RWPE1 (cell line): ENCODE measurements at regions not wholly inside any gene's neighbourhood (a gene's known extent, or its start where the extent isn't known, plus 50 kb on each side); places are given as distances from the start of the nearest gene placed in this dataset.
"Not testable (repeated sequence)": the region's sequence is repeated elsewhere in the genome, so short reads cannot be mapped to it uniquely, and the experiment has no call there.

ENCODE experiments used
- CTCF ChIA-PET: fragments of 350-600 bp; sonication (Branson Sonifier 250); formaldehyde crosslinking; extraction: SDS; loops from one replicate; lab custom pipeline; 2021; lab: Yijun Ruan, JAX
- POLR2A ChIA-PET: fragments of 400-600 bp; formaldehyde crosslinking; extraction: SDS; loops from one replicate; lab custom pipeline; 2020; ENCODE audit warnings: antibody characterized with exemption; ENCODE audit not compliant: low non-redundant PET; lab: Yijun Ruan, JAX
- DNase-seq: peaks from one replicate; pipeline ENCODE4 v3.0.0; 2012; ENCODE audit warnings: low spot score
- H3K27ac ChIP-seq: fragments of 450-650 bp; 2 replicates; pipeline ENCODE4 v1.5.1; 2017
- CTCF ChIP-seq: fragments of 450-650 bp; conservative IDR thresholded peaks from 2 replicates; pipeline ENCODE4 v1.5.1; 2017; ENCODE audit warnings: low read depth, mild to moderate bottlenecking

GRCh38 chr20:7775072-7775471 lies 165.2 kb downstream of the HAO1 start:
- H3K27ac ChIP-seq = no peak overlapping the region
- POLR2A ChIA-PET = no interaction called here
- TF ChIP-seq CTCF = no peak
- no peak for DNase-seq
- CTCF ChIA-PET = interaction anchor here (0.6 kb wide), 1 partner anchor 123 kb away, joined by 3 read pairs; no protein-coding TSS in a partner anchor

- no peak overlapping the region for H3K27ac ChIP-seq
- ChIA-PET CTCF (interaction anchor here (0.5 kb wide), 1 partner anchor 507 kb away, joined by 4 read pairs; no protein-coding TSS in a partner anchor), POLR2A (no interaction called here)
- DNase-seq = no peak
- TF ChIP-seq CTCF = no peak
These were observed 164.1 kb downstream of the HAO1 start for GRCh38 chr20:7776148-7776547.

GRCh38 chr20:7790189-7790588 lies 150.1 kb downstream of the HAO1 start:
- TF ChIP-seq CTCF = no peak
- no peak for DNase-seq
- ChIA-PET CTCF (no interaction called here), POLR2A (no interaction called here)
- no peak overlapping the region for H3K27ac ChIP-seq

- DNase-seq = peak; percentile 30
- CTCF ChIA-PET = interaction anchor here (0.5 kb wide), 1 partner anchor 1065 kb away, joined by 4 read pairs; no protein-coding TSS in a partner anchor
These were observed 147.9 kb downstream of the HAO1 start for GRCh38 chr20:7792150-7792869.

GRCh38 chr20:7798176-7798575 lies 142.1 kb downstream of the HAO1 start:
- ChIA-PET POLR2A (no interaction called here), CTCF (interaction anchor here (0.6 kb wide), 1 partner anchor 518 kb away, joined by 3 read pairs; no protein-coding TSS in a partner anchor)
- no peak for TF ChIP-seq CTCF
- no peak overlapping the region for H3K27ac ChIP-seq
- DNase-seq = no peak

More at GRCh38 chr20:7792150-7792869, 147.9 kb downstream of the HAO1 start:
- no peak overlapping the region for H3K27ac ChIP-seq
- POLR2A ChIA-PET = no interaction called here
- no peak for TF ChIP-seq CTCF

GRCh38 chr20:7799862-7800261 lies 140.4 kb downstream of the HAO1 start:
- no peak overlapping the region for H3K27ac ChIP-seq
- POLR2A ChIA-PET = no interaction called here
- no peak for DNase-seq
- no peak for TF ChIP-seq CTCF
- CTCF ChIA-PET = interaction anchor here (0.5 kb wide), 1 partner anchor 1186 kb away, joined by 3 read pairs; no protein-coding TSS in a partner anchor

- CTCF ChIA-PET = interaction anchor here (0.5 to 0.7 kb wide), 2 partner anchors 14 to 1038 kb away, joined by 3 read pairs; no protein-coding TSS in a partner anchor
These were observed 136.7 kb downstream of the HAO1 start for GRCh38 chr20:7803411-7804151.

More at GRCh38 chr20:7803411-7804151, 136.7 kb downstream of the HAO1 start:
- POLR2A ChIA-PET, DNase-seq: not testable (repeated sequence)
- H3K27ac ChIP-seq = peak overlapping the region; percentile 34
